ENCODE measurements at regions not wholly inside any gene's neighbourhood (a gene's known extent, or its start where the extent isn't known, plus 50 kb on each side); places are given as distances from the start of the nearest gene placed in this dataset.
"Not testable (repeated sequence)": the region's sequence is repeated elsewhere in the genome, so short reads cannot be mapped to it uniquely, and the experiment has no call there.

DNA sequence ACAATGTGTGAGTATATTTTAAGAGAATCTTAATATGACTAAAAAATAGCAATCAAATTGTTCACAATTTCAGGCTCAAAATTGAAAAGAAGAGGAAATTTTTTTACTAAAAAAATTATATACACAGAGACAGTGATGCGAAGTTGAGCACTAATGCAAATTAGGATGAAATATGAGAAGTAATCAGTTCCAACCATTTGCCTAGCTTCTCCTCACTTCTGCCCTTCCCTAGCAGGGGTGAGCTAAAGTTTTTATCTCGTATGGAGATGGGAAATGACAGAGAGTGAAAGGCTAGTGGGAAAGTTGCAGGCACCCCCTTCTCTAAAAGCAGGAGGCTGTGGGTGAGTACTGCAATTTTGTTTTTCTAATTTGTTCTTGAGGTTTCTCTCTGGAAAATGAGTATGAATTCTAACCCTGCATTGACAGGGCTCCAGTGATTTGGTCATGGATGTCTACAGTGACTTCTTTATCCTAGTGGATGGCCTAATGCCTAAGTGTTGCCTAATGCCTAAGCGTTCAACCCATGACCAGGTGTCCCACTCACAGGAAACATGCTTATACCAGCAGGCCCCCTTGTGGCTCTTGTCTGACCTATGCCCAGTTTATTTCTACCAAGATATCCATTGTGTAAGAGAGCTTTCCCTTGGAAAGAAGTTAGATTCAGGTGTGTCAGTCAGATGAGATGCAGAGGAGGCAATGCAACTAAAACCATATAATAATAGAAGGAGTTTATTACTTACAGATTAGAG lies 78.0 kb upstream of the HNMT start:
- DNase-seq (ENCODE audit: low read depth), result no peak

- DNase-seq (ENCODE audit: low read depth), result no peak
Measured at GRCh38 chr2:137888845-137889244, 75.4 kb upstream of the HNMT start.

DNA sequence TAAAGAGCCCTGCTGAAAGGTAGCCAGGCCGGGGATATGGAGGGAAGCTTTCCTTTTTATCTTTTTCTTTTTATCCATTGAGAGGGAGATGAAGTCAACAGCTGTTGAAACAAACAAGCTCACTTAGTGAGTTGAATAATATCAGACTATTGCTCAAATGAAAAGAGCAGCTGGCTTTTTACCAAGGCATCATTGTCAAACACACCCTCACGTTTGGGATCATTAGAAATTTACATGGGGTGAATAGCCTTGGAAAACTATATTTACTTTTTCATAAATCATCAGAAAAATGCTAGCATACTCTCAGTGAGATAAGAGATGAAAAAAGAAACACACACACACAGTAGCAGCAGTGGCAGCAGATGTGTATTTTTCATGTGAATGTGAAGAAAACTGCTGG lies 71.5 kb upstream of the HNMT start:
- DNase-seq (ENCODE audit: low read depth), result no peak

GRCh38 chr2:137893145-137893544 lies 71.1 kb upstream of the HNMT start:
- no peak for DNase-seq (ENCODE audit: low read depth)

DNA sequence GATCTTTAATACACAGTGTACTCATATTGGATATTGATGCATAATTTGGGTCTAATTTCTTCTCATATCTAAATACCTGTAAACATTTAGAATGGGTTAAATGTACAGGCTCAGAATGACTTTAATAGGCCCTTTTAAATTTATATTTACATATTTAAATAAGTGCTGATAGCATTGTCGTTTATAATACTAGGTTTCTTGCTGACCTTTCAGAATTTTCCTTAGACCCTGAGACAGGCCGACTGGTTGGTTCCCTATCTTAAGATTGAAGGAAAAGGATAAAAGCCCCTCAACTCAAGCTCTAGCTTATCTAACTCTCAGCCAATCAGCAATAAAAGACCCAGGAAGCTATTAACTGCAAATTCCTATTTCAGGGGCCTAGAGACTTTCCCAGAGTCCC lies 67.8 kb upstream of the HNMT start:
- DNase-seq (ENCODE audit: low read depth), result no peak

GRCh38 chr2:137897082-137897481 lies 67.2 kb upstream of the HNMT start:
- DNase-seq (ENCODE audit: low read depth), result no peak

GRCh38 chr2:137900421-137901141 lies 63.7 kb upstream of the HNMT start:
- no peak for DNase-seq (ENCODE audit: low read depth)

DNA sequence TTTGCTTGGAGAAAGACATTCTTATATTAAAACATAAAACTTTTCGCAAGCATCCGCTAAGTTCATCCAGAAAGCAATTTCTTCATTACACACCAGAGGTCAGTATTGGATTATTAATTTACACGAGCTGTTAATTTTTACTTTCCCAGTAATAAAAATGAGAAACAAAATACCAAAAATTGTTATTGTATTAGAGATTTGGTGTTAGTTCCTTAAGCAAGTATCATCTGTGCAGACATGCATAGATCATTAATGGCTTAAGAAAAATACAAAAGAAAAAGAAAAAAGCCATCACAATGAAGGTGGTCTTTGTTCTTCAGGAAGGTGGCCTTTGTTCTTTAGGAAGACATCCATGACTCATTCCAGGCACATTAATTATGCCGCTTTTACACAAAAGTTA lies 53.6 kb upstream of the HNMT start:
- no peak for DNase-seq (ENCODE audit: low read depth)

DNA sequence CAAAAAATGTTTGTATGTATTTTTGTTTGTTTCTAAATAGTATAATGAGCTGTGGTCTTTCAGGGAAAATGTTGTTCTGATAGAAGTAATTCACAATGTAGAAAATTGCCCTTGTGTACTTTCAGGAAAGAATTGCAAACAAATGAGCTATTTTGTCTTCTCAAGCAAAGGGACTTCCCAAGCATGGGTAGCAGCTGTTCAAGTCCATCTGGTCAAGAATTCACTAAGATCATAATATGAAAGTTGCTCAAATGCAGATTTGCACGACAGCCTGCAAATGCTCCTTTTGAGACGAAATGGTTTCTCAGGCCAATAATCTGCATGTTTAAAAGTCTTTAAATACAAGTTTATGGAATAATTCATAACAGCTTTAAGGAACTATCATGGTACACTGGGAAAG lies 51.9 kb upstream of the HNMT start:
- no peak for DNase-seq (ENCODE audit: low read depth)

GRCh38 chr2:137913169-137913568 lies 51.1 kb upstream of the HNMT start:
- no peak for DNase-seq (ENCODE audit: low read depth)

- not testable (repeated sequence) for DNase-seq (ENCODE audit: low read depth)
Measured at GRCh38 chr2:137913648-137914047, 50.6 kb upstream of the HNMT start.
